ENCODE measurements at regions not wholly inside any gene's neighbourhood (a gene's known extent, or its start where the extent isn't known, plus 50 kb on each side); places are given as distances from the start of the nearest gene placed in this dataset.

DNA sequence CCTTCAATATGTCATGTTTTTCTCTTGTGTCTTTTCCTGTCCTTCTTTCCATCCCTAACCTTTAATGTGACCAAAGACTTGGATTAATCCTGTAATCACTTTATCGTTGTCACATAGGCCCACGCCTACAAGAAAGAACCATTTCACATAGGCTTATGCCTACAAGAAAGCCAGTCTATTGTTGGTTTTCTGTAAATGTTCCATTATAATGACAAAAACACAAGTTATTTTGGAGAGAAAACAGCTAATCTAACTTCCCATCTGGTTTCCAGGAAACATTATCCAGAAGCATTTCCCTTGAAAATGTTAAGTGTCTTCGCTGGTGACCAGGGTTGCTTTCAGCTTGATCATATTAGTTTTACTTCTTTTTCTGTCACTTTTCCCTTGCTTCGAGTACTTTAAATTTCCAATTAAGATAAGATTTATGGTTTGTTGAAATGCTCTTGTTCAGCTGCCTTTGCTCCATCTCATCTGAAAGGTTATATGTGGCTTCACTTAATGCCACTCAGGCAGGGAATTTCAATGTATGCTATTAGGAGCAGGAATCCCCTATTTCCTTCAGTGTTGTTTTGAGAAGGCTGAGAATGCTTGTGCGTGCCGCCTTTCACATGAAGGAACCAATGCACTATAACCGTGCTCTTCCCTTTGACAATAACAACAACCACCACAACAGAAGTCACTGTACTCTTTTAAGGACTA lies 708.2 kb downstream of the EFNB2 start:
- Histone ChIP-seq H4K20me1 (ENCODE audit: insufficient read depth) (no peaks in the 10 kb centered on the region), H3K79me2 (ENCODE audit: insufficient read depth, low read length) (no peaks in the 10 kb centered on the region), H3K9me2 (ENCODE audit: insufficient read depth) (no peaks in the 10 kb centered on the region), H3K27ac (ENCODE audit: low read depth, low read length) (no peak overlapping the region), H2AFZ (ENCODE audit: low read depth, low read length, poor library complexity, severe bottlenecking) (no peak overlapping the region), H3K27me3 (ENCODE audit: insufficient read depth, low read length) (no peaks in the 10 kb centered on the region), H3K4me3 (replicated peaks in 1 of 2; ENCODE audit: low read depth in 1 of 2, low read length in 2 of 2) (no peak overlapping the region), H3K4me2 (ENCODE audit: low read length) (no peak overlapping the region), H3K9ac (ENCODE audit: low read length) (no peak overlapping the region), H3K9me3 (ENCODE audit: control insufficient read depth in 1 of 2, insufficient read depth in 1 of 2, low read depth in 1 of 2, low read length in 2 of 2) (no peaks in the 10 kb centered on the region), H3K4me1 (ENCODE audit: control insufficient read depth in 1 of 2, insufficient read depth in 2 of 2, low read length in 2 of 2) (no peaks in the 10 kb centered on the region), H3K36me3 (ENCODE audit: control insufficient read depth in 1 of 2, insufficient read depth in 2 of 2, low read length in 2 of 2) (no peaks in the 10 kb centered on the region)
- TF ChIP-seq, protein P1, sequence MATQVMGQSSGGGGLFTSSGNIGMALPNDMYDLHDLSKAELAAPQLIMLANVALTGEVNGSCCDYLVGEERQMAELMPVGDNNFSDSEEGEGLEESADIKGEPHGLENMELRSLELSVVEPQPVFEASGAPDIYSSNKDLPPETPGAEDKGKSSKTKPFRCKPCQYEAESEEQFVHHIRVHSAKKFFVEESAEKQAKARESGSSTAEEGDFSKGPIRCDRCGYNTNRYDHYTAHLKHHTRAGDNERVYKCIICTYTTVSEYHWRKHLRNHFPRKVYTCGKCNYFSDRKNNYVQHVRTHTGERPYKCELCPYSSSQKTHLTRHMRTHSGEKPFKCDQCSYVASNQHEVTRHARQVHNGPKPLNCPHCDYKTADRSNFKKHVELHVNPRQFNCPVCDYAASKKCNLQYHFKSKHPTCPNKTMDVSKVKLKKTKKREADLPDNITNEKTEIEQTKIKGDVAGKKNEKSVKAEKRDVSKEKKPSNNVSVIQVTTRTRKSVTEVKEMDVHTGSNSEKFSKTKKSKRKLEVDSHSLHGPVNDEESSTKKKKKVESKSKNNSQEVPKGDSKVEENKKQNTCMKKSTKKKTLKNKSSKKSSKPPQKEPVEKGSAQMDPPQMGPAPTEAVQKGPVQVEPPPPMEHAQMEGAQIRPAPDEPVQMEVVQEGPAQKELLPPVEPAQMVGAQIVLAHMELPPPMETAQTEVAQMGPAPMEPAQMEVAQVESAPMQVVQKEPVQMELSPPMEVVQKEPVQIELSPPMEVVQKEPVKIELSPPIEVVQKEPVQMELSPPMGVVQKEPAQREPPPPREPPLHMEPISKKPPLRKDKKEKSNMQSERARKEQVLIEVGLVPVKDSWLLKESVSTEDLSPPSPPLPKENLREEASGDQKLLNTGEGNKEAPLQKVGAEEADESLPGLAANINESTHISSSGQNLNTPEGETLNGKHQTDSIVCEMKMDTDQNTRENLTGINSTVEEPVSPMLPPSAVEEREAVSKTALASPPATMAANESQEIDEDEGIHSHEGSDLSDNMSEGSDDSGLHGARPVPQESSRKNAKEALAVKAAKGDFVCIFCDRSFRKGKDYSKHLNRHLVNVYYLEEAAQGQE (IDR thresholded peaks at IDR 0.05; ENCODE audit: low read depth) = no peak
- TF ChIP-seq SP1 (IDR thresholded peaks at IDR 0.05; ENCODE audit: low read depth) (no peak), CBX3 (IDR thresholded peaks at IDR 0.05; ENCODE audit: low read depth) (no peak), EZH2 (IDR thresholded peaks at IDR 0.05) (no peak), SIN3A (IDR thresholded peaks at IDR 0.05; ENCODE audit: low read depth) (no peak), YY1 (IDR thresholded peaks at IDR 0.05; ENCODE audit: extremely low read depth, insufficient replicate concordance, low read depth, low read length) (no peak), SRF (IDR thresholded peaks at IDR 0.05; ENCODE audit: low read depth) (no peak), POLR2AphosphoS5 (IDR thresholded peaks at IDR 0.05; ENCODE audit: low read depth, low read length) (no peak), FOSL1 (IDR thresholded peaks at IDR 0.05; ENCODE audit: low read depth) (no peak), CEBPB (IDR thresholded peaks at IDR 0.05; ENCODE audit: low read depth) (no peak), POLR2A (IDR thresholded peaks at IDR 0.05; ENCODE audit: borderline replicate concordance, extremely low read depth, insufficient read depth, insufficient read length) (no peak), JUND (IDR thresholded peaks at IDR 0.05) (no peak), ELF1 (IDR thresholded peaks at IDR 0.05; ENCODE audit: borderline replicate concordance, low read depth) (no peak), ZFX (IDR thresholded peaks at IDR 0.05) (no peak), ZNF274 (IDR thresholded peaks at IDR 0.05; ENCODE audit: low read depth, low read length) (no peak)
- TF ChIP-seq, protein P2, sequence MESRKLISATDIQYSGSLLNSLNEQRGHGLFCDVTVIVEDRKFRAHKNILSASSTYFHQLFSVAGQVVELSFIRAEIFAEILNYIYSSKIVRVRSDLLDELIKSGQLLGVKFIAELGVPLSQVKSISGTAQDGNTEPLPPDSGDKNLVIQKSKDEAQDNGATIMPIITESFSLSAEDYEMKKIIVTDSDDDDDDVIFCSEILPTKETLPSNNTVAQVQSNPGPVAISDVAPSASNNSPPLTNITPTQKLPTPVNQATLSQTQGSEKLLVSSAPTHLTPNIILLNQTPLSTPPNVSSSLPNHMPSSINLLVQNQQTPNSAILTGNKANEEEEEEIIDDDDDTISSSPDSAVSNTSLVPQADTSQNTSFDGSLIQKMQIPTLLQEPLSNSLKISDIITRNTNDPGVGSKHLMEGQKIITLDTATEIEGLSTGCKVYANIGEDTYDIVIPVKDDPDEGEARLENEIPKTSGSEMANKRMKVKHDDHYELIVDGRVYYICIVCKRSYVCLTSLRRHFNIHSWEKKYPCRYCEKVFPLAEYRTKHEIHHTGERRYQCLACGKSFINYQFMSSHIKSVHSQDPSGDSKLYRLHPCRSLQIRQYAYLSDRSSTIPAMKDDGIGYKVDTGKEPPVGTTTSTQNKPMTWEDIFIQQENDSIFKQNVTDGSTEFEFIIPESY (IDR thresholded peaks at IDR 0.05; ENCODE audit: extremely low read depth, insufficient replicate concordance, low read length) = no peak
- TF ChIP-seq, protein P3, sequence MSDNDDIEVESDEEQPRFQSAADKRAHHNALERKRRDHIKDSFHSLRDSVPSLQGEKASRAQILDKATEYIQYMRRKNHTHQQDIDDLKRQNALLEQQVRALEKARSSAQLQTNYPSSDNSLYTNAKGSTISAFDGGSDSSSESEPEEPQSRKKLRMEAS (IDR thresholded peaks at IDR 0.05) = no peak
- TF ChIP-seq, protein P4, sequence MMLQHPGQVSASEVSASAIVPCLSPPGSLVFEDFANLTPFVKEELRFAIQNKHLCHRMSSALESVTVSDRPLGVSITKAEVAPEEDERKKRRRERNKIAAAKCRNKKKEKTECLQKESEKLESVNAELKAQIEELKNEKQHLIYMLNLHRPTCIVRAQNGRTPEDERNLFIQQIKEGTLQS (IDR thresholded peaks at IDR 0.05) = no peak
- ChIA-PET RAD21 (ENCODE audit: low non-redundant PET in 1 of 2, low total read pairs in 2 of 2, uncharacterized antibody in 2 of 2, unreplicated experiment in 2 of 2) (no interaction called here), CTCF (no interaction called here), POLR2A (no interaction called here)
- DNase-seq (ENCODE audit: low read depth, low spot score) (no peak), ATAC-seq (no peak)
- intact Hi-C loops (cut with micrococcal nuclease) = no loop called here
- BruUV-seq (replicated peaks) = no TSS peak

Data from HCT116 (cell line).